ENCODE measurements at regions not wholly inside any gene's neighbourhood (a gene's known extent, or its start where the extent isn't known, plus 50 kb on each side); places are given as distances from the start of the nearest gene placed in this dataset.

GRCh38 chr7:4436361-4436895 is 245.7 kb upstream of the FOXK1 start:
- TF ChIP-seq EZH2phosphoT487 (IDR thresholded peaks at IDR 0.05; ENCODE audit: borderline replicate concordance, low read length) (no peak), CTCF (IDR thresholded peaks at IDR 0.05; ENCODE audit: low read depth, low read length, poor library complexity, severe bottlenecking) (no peak)
- H3K79me2 ChIP-seq (ENCODE audit: control insufficient read depth, low read length) = no peaks in the 10 kb centered on the region
- H3K4me2 ChIP-seq (ENCODE audit: low read length) = no peak overlapping the region
- no peaks in the 10 kb centered on the region for H3K9me2 ChIP-seq (replicated peaks; ENCODE audit: control insufficient read depth, low read length)
- H3K36me3 ChIP-seq (ENCODE audit: control insufficient read depth, low read length) = no peaks in the 10 kb centered on the region
- H3K4me1 ChIP-seq (ENCODE audit: control insufficient read depth, low read length) = no peaks in the 10 kb centered on the region
- no peak overlapping the region for H3K4me3 ChIP-seq (ENCODE audit: low read length)
- no peaks in the 10 kb centered on the region for H3K27me3 ChIP-seq (ENCODE audit: control insufficient read depth, low read length)
- H3K9me3 ChIP-seq (ENCODE audit: control insufficient read depth, insufficient read depth, low read length) = no peaks in the 10 kb centered on the region
- H3K27ac ChIP-seq (ENCODE audit: low read depth, low read length) = no peak overlapping the region
- no peaks in the 10 kb centered on the region for H4K20me1 ChIP-seq (ENCODE audit: control insufficient read depth, insufficient read depth, low read depth, low read length)
- H3F3A ChIP-seq (ENCODE audit: control insufficient read depth, insufficient read depth) = no peaks in the 10 kb centered on the region

- no peak overlapping the region for H3K27ac ChIP-seq (ENCODE audit: low read depth, low read length)
- TF ChIP-seq CTCF (IDR thresholded peaks at IDR 0.05; ENCODE audit: low read depth, low read length, poor library complexity, severe bottlenecking) = no peak
- TF ChIP-seq EZH2phosphoT487 (IDR thresholded peaks at IDR 0.05; ENCODE audit: borderline replicate concordance, low read length) = no peak
- H3F3A ChIP-seq (ENCODE audit: control insufficient read depth, insufficient read depth) = no peaks in the 10 kb centered on the region
- no peaks in the 10 kb centered on the region for H3K27me3 ChIP-seq (ENCODE audit: control insufficient read depth, low read length)
- no peaks in the 10 kb centered on the region for H3K36me3 ChIP-seq (ENCODE audit: control insufficient read depth, low read length)
- H3K9me3 ChIP-seq (ENCODE audit: control insufficient read depth, insufficient read depth, low read length) = no peaks in the 10 kb centered on the region
- H3K9me2 ChIP-seq (replicated peaks; ENCODE audit: control insufficient read depth, low read length) = no peaks in the 10 kb centered on the region
- no peak overlapping the region for H3K4me2 ChIP-seq (ENCODE audit: low read length)
- H3K79me2 ChIP-seq (ENCODE audit: control insufficient read depth, low read length) = no peaks in the 10 kb centered on the region
- H3K4me3 ChIP-seq (ENCODE audit: low read length) = no peak overlapping the region
- no peaks in the 10 kb centered on the region for H3K4me1 ChIP-seq (ENCODE audit: control insufficient read depth, low read length)
- no peaks in the 10 kb centered on the region for H4K20me1 ChIP-seq (ENCODE audit: control insufficient read depth, insufficient read depth, low read depth, low read length)
These were observed 245.2 kb upstream of the FOXK1 start for GRCh38 chr7:4436936-4437335.

- no peaks in the 10 kb centered on the region for H3F3A ChIP-seq (ENCODE audit: control insufficient read depth, insufficient read depth)
- no peaks in the 10 kb centered on the region for H3K27me3 ChIP-seq (ENCODE audit: control insufficient read depth, low read length)
- no peaks in the 10 kb centered on the region for H3K9me2 ChIP-seq (replicated peaks; ENCODE audit: control insufficient read depth, low read length)
- no peaks in the 10 kb centered on the region for H3K4me1 ChIP-seq (ENCODE audit: control insufficient read depth, low read length)
- H3K4me2 ChIP-seq (ENCODE audit: low read length) = no peak overlapping the region
- no peak overlapping the region for H3K27ac ChIP-seq (ENCODE audit: low read depth, low read length)
- no peaks in the 10 kb centered on the region for H3K79me2 ChIP-seq (ENCODE audit: control insufficient read depth, low read length)
- H3K36me3 ChIP-seq (ENCODE audit: control insufficient read depth, low read length) = no peaks in the 10 kb centered on the region
- H3K4me3 ChIP-seq (ENCODE audit: low read length) = no peak overlapping the region
- H4K20me1 ChIP-seq (ENCODE audit: control insufficient read depth, insufficient read depth, low read depth, low read length) = no peaks in the 10 kb centered on the region
- TF ChIP-seq EZH2phosphoT487 (IDR thresholded peaks at IDR 0.05; ENCODE audit: borderline replicate concordance, low read length) = no peak
- no peak for TF ChIP-seq CTCF (IDR thresholded peaks at IDR 0.05; ENCODE audit: low read depth, low read length, poor library complexity, severe bottlenecking)
- no peaks in the 10 kb centered on the region for H3K9me3 ChIP-seq (ENCODE audit: control insufficient read depth, insufficient read depth, low read length)
These were observed 244.2 kb upstream of the FOXK1 start for GRCh38 chr7:4437916-4438315.

Measured in DOHH2 (cell line).